GM18858 (cell line): ENCODE measurements at regions not wholly inside any gene's neighbourhood (a gene's known extent, or its start where the extent isn't known, plus 50 kb on each side); places are given as distances from the start of the nearest gene placed in this dataset.

ENCODE experiments used
- ATAC-seq: cut with Tn5 transposase; IDR thresholded peaks from one replicate; pipeline ENCODE4 v1.9.1; 2021; ENCODE audit not compliant: unreplicated experiment

GRCh38 chr6:114403858-114404257 is 61.0 kb upstream of the HS3ST5 start:
- no peak for ATAC-seq

DNA sequence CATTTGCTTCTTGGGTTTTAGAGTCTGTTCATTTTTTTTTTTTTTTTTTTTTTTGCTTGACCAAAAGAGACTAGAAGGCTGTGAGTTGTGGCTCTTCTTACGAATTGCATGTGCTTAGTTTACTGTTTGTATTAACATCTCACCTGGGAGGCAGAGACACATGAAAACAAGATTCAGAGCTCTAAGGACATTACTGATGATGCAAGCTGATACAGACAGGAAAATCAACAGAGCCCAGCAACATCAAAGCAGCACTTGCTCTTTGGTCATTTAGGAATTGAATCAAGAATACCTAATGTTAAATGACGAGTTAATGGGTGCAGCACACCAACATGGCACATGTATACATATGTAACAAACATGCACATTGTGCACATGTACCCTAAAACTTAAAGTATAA is 55.7 kb upstream of the HS3ST5 start:
- ATAC-seq = no peak
